AG04449 (cell line): ENCODE measurements at regions not wholly inside any gene's neighbourhood (a gene's known extent, or its start where the extent isn't known, plus 50 kb on each side); places are given as distances from the start of the nearest gene placed in this dataset.
"Not testable (repeated sequence)": the region's sequence is repeated elsewhere in the genome, so short reads cannot be mapped to it uniquely, and the experiment has no call there.

Source experiments
- CTCF ChIA-PET: fragments of 350-600 bp; formaldehyde crosslinking; extraction: SDS; loops from one replicate; lab custom pipeline; 2021; ENCODE audit warnings: antibody characterized with exemption; lab: Yijun Ruan, JAX
- POLR2A ChIA-PET: fragments of 400-600, 350-600 bp; formaldehyde crosslinking; extraction: SDS; loops from one replicate; lab custom pipeline; 2020; ENCODE audit warnings: antibody characterized with exemption, inconsistent platforms; lab: Yijun Ruan, JAX
- DNase-seq: peaks from one replicate; pipeline ENCODE4 v3.0.0-alpha.2; 2010; ENCODE audit warnings: low read depth, low spot score
- H3K4me3 ChIP-seq: 2 replicates; pipeline ENCODE4 v1.5.1; 2011; ENCODE audit warnings: low read depth, mild to moderate bottlenecking, control low read depth, low read length
- CTCF ChIP-seq: IDR thresholded peaks from one replicate; pipeline ENCODE4 v1.5.1; 2011; ENCODE audit warnings: mild to moderate bottlenecking, moderate library complexity, low read length, control low read depth, inconsistent platforms; ENCODE audit not compliant: insufficient read depth; ENCODE audit errors: missing control alignments

GRCh38 chr13:46498650-46499049 is 54.3 kb upstream of the LRCH1 start:
- POLR2A ChIA-PET = no interaction called here
- CTCF ChIA-PET = interaction anchor here (2.6 kb wide), 1 partner anchor 223 kb away, joined by 9 read pairs; no protein-coding TSS in a partner anchor
- TF ChIP-seq CTCF = no peak
- H3K4me3 ChIP-seq = no peak overlapping the region
- no peak for DNase-seq

GRCh38 chr13:46496086-46496485 is 56.9 kb upstream of the LRCH1 start:
- ChIA-PET POLR2A (no interaction called here), CTCF (interaction anchor here (1.1 to 4.4 kb wide), 3 partner anchors 56 to 232 kb away, joined by 3 to 108 read pairs (median 13); no protein-coding TSS in a partner anchor)
- no peak for DNase-seq
- H3K4me3 ChIP-seq = no peak overlapping the region
- TF ChIP-seq CTCF = no peak

DNA sequence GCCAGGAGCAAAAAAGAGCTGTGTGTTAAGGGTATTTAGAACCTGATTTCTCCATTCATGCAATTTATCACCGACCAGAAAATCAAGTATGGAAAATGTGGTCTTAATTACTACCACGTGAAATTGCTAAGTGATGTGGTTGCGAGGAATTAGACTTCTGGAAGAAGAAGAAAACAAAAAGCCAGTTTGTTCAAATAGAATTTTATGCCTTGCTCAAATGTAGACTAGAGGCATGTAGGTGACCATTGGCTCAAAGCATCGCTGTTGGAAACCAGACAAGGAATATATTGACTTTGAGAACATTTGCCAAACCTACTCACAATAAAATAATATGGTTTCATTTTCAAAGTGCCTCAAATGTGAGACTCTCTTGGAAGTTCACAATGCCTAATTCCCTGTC is 57.3 kb upstream of the LRCH1 start:
- TF ChIP-seq CTCF = no peak
- ChIA-PET POLR2A (no interaction called here), CTCF (interaction anchor here (1.1 to 4.4 kb wide), 3 partner anchors 56 to 232 kb away, joined by 3 to 108 read pairs (median 13); no protein-coding TSS in a partner anchor)
- no peak for DNase-seq
- H3K4me3 ChIP-seq = no peak overlapping the region

DNA sequence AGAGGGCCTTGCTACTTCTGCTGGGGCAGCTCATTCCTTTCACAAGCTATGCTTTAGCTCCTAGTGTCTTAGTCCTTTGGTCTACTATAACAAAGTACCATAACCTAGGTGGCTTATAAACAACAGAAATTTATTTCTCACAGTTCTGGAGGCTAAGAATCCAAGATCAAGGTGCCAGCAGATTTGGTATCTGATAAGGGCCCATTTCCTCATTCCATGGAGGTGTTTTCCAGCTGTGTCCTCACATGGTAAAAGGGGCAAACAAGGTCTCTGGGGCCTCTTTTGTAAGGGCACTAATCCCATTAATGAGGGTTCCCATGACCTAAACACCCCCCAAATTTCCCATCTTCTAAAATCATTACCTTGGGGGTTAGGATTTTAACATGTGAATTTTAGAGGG is 57.9 kb upstream of the LRCH1 start:
- H3K4me3 ChIP-seq = no peak overlapping the region
- CTCF ChIA-PET = interaction anchor here (0.8 to 4.4 kb wide), 10 partner anchors 19 to 231 kb away, joined by 3 to 108 read pairs (median 4); no protein-coding TSS in a partner anchor
- no peak for TF ChIP-seq CTCF
- POLR2A ChIA-PET = no interaction called here
- no peak for DNase-seq

DNA sequence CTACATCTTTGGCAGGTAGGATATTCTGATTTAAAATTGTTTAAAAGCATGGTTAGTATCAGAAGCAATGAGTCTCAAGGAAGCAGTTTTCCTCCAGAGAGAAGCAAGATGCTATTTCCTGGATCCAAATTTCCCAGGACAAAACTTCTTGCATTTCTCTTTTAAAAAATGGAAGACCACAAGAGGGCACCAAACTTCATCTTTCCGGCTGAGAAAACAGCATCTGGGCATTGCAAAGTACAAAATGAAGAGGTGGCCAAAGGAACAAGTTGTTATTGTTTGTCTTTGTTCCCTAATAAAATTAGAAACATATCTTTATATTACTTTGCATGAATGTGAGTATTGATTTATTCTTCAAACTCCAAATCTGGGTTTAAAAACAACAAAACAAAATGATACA is 60.0 kb upstream of the LRCH1 start:
- no peak overlapping the region for H3K4me3 ChIP-seq
- POLR2A ChIA-PET = no interaction called here
- TF ChIP-seq CTCF = peak; percentile 28
- no peak for DNase-seq
- CTCF ChIA-PET = interaction anchor here (1.1 to 1.8 kb wide), 2 partner anchors 13 to 24 kb away, joined by 3 to 5 read pairs; no protein-coding TSS in a partner anchor

- no peak for DNase-seq
- ChIA-PET CTCF (interaction anchor here (0.9 to 3.3 kb wide), 12 partner anchors 10 to 283 kb away, joined by 3 to 47 read pairs (median 4); no protein-coding TSS in a partner anchor), POLR2A (no interaction called here)
- no peak overlapping the region for H3K4me3 ChIP-seq
- no peak for TF ChIP-seq CTCF
Measured at GRCh38 chr13:46491641-46492040, 61.3 kb upstream of the LRCH1 start.

GRCh38 chr13:46490713-46491112 is 62.3 kb upstream of the LRCH1 start:
- CTCF ChIA-PET = interaction anchor here (0.9 to 3.3 kb wide), 13 partner anchors 9 to 284 kb away, joined by 3 to 47 read pairs (median 4); no protein-coding TSS in a partner anchor
- DNase-seq, POLR2A ChIA-PET, H3K4me3 ChIP-seq: not testable (repeated sequence)
